HEK293 (cell line): ENCODE measurements at regions not wholly inside any gene's neighbourhood (a gene's known extent, or its start where the extent isn't known, plus 50 kb on each side); places are given as distances from the start of the nearest gene placed in this dataset.

Experiments used
- CTCF ChIA-PET: fragments of 350-600 bp; formaldehyde crosslinking; extraction: SDS; loops from one replicate; lab custom pipeline; 2021; ENCODE audit warnings: antibody characterized with exemption; lab: Yijun Ruan, JAX
- POLR2A ChIA-PET: fragments of 300-600 bp; formaldehyde crosslinking; extraction: SDS; loops from one replicate; lab custom pipeline; 2020; ENCODE audit warnings: antibody characterized with exemption, inconsistent platforms; lab: Yijun Ruan, JAX
- H3K27ac ChIP-seq: fragments of 200-500 bp; sonication (Bioruptor generic); 2 replicates; pipeline ENCODE4 v1.5.1; 2014; ENCODE audit warnings: low read depth, low read length, control low read depth, inconsistent platforms; ENCODE audit errors: extremely low read depth
- H3K36me3 ChIP-seq, 2 experiments: fragments of 200-500 bp in 1 of 2; sonication (Bioruptor generic) in 1 of 2; 1 replicate in 1 of 2; 2 replicates in 1 of 2; pipeline ENCODE4 v1.5.1; 2014 to 2017; ENCODE audit warnings: inconsistent platforms in 2 of 2, low read length in 2 of 2; ENCODE audit not compliant: control insufficient read depth in 2 of 2, insufficient read depth in 1 of 2
- H3K4me1 ChIP-seq: fragments of 200-500 bp; sonication (Bioruptor generic); 2 replicates; pipeline ENCODE4 v1.5.1; 2014; ENCODE audit warnings: mild to moderate bottlenecking, low read length, inconsistent platforms; ENCODE audit not compliant: control insufficient read depth, insufficient read depth
- H3K4me3 ChIP-seq: 2 replicates; pipeline ENCODE4 v1.5.1; 2011; ENCODE audit warnings: low read depth, mild to moderate bottlenecking, control low read depth, low read length, moderate library complexity
- H3K9me3 ChIP-seq: fragments of 200-500 bp; sonication (Bioruptor generic); 2 replicates; pipeline ENCODE4 v1.5.1; 2014; ENCODE audit warnings: low read depth, low read length, inconsistent platforms; ENCODE audit not compliant: control insufficient read depth, insufficient read depth
- ELK4 ChIP-seq: IDR thresholded peaks from 2 replicates; pipeline ENCODE4 v1.6.1; 2011; ENCODE audit warnings: mild to moderate bottlenecking, low read depth, low read length, borderline replicate concordance
- GLI4 ChIP-seq: fragments of 450-650 bp; formaldehyde crosslinking; IDR thresholded peaks from 2 replicates; pipeline ENCODE4 v1.5.1; 2016; ENCODE audit warnings: missing biosample characterization, missing genetic modification characterization
- HOXA7 ChIP-seq: sonication (generic); formaldehyde crosslinking; IDR thresholded peaks from 2 replicates; pipeline ENCODE4 v1.8.1; 2022; ENCODE audit warnings: missing genetic modification reagents, borderline replicate concordance
- HOXC10 ChIP-seq: sonication (generic); formaldehyde crosslinking; IDR thresholded peaks from 2 replicates; pipeline ENCODE4 v1.8.1; 2023; ENCODE audit warnings: mild to moderate bottlenecking, missing genetic modification reagents
- INSM2 ChIP-seq: fragments of 450-650 bp; formaldehyde crosslinking; IDR thresholded peaks from 2 replicates; pipeline ENCODE4 v1.5.1; 2016; ENCODE audit warnings: missing biosample characterization, missing genetic modification characterization
- KLF1 ChIP-seq: fragments of 450-650 bp; formaldehyde crosslinking; IDR thresholded peaks from 2 replicates; pipeline ENCODE4 v1.5.1; 2016; ENCODE audit warnings: missing biosample characterization, missing genetic modification characterization
- PATZ1 ChIP-seq: fragments of 450-650 bp; formaldehyde crosslinking; IDR thresholded peaks from 2 replicates; pipeline ENCODE4 v1.5.1; 2016; ENCODE audit warnings: missing biosample characterization, missing genetic modification characterization
- RBAK ChIP-seq: fragments of 450-650 bp; formaldehyde crosslinking; IDR thresholded peaks from 2 replicates; pipeline ENCODE4 v1.5.1; 2016; ENCODE audit warnings: missing biosample characterization, missing genetic modification characterization
- SP3 ChIP-seq: fragments of 450-650 bp; formaldehyde crosslinking; IDR thresholded peaks from 2 replicates; pipeline ENCODE4 v1.5.1; 2016; ENCODE audit warnings: missing biosample characterization, missing genetic modification characterization
- ZBTB7A ChIP-seq: fragments of 450-650 bp; formaldehyde crosslinking; IDR thresholded peaks from 2 replicates; pipeline ENCODE4 v1.5.1; 2016; ENCODE audit warnings: low read depth, missing biosample characterization, missing genetic modification characterization
- ZNF169 ChIP-seq: fragments of 450-650 bp; formaldehyde crosslinking; IDR thresholded peaks from 2 replicates; pipeline ENCODE4 v1.5.1; 2016; ENCODE audit warnings: missing biosample characterization, missing genetic modification characterization
- ZNF23 ChIP-seq: fragments of 450-650 bp; formaldehyde crosslinking; IDR thresholded peaks from 2 replicates; pipeline ENCODE4 v1.5.1; 2016; ENCODE audit warnings: missing biosample characterization, missing genetic modification characterization, borderline replicate concordance
- ZNF335 ChIP-seq: fragments of 450-650 bp; formaldehyde crosslinking; conservative IDR thresholded peaks from 2 replicates; pipeline ENCODE4 v1.5.1; 2016; ENCODE audit warnings: missing biosample characterization, missing genetic modification characterization
- ZNF362 ChIP-seq: fragments of 450-650 bp; formaldehyde crosslinking; IDR thresholded peaks from 2 replicates; pipeline ENCODE4 v1.5.1; 2016; ENCODE audit warnings: missing biosample characterization, missing genetic modification characterization
- ZNF416 ChIP-seq: fragments of 450-650 bp; formaldehyde crosslinking; IDR thresholded peaks from 2 replicates; pipeline ENCODE4 v1.5.1; 2016; ENCODE audit warnings: missing biosample characterization, missing genetic modification characterization
- ZNF529 ChIP-seq: fragments of 450-650 bp; formaldehyde crosslinking; IDR thresholded peaks from 2 replicates; pipeline ENCODE4 v1.5.1; 2017; ENCODE audit warnings: missing genetic modification characterization, missing biosample characterization; ENCODE audit not compliant: insufficient replicate concordance
- ZNF544 ChIP-seq: fragments of 450-650 bp; formaldehyde crosslinking; IDR thresholded peaks from 2 replicates; pipeline ENCODE4 v1.5.0; 2017; ENCODE audit warnings: missing biosample characterization, missing genetic modification characterization
- ZNF560 ChIP-seq: fragments of 450-650 bp; formaldehyde crosslinking; IDR thresholded peaks from 2 replicates; pipeline ENCODE4 v1.5.1; 2017; ENCODE audit warnings: missing biosample characterization, missing genetic modification characterization, borderline replicate concordance
- ZNF600 ChIP-seq: fragments of 450-650 bp; formaldehyde crosslinking; IDR thresholded peaks from 2 replicates; pipeline ENCODE4 v1.5.1; 2016; ENCODE audit warnings: missing biosample characterization, missing genetic modification characterization
- ZNF701 ChIP-seq: fragments of 450-650 bp; formaldehyde crosslinking; IDR thresholded peaks from 2 replicates; pipeline ENCODE4 v1.5.1; 2016; ENCODE audit warnings: missing biosample characterization, missing genetic modification characterization
- ZNF837 ChIP-seq: fragments of 450-650 bp; formaldehyde crosslinking; IDR thresholded peaks from 2 replicates; pipeline ENCODE4 v1.5.1; 2016; ENCODE audit warnings: missing biosample characterization, missing genetic modification characterization
- ZSCAN18 ChIP-seq: fragments of 450-650 bp; formaldehyde crosslinking; IDR thresholded peaks from 2 replicates; pipeline ENCODE4 v1.5.1; 2016; ENCODE audit warnings: missing biosample characterization, missing genetic modification characterization

- H3K36me3 ChIP-seq, result no peaks in the 10 kb centered on the region
These were observed 106.5 kb upstream of the PROK2 start for GRCh38 chr3:71891483-71891882.

GRCh38 chr3:71890356-71890931 lies 105.5 kb upstream of the PROK2 start:
- ChIA-PET CTCF (no interaction called here), POLR2A (no interaction called here)
- Histone ChIP-seq H3K4me3 (no peak overlapping the region), H3K36me3 (no peaks in the 10 kb centered on the region), H3K4me1 (no peaks in the 10 kb centered on the region), H3K9me3 (no peaks in the 10 kb centered on the region), H3K27ac (no peak overlapping the region)
- TF ChIP-seq ZNF416 (tag by site-specific recombination) (no peak), INSM2 (tag by site-specific recombination) (no peak), ZBTB7A (tag by site-specific recombination) (no peak), KLF1 (tag by site-specific recombination) (no peak), ZNF560 (tag by site-specific recombination) (no peak), ZNF701 (tag by site-specific recombination) (no peak), ZNF529 (tag by site-specific recombination) (no peak), ZNF362 (tag by site-specific recombination) (no peak), RBAK (no peak), ZNF23 (tag by site-specific recombination) (no peak)

More at GRCh38 chr3:71891483-71891882, 106.5 kb upstream of the PROK2 start:
- CTCF ChIA-PET, result interaction anchor here (1.2 kb wide), 1 partner anchor 16 kb away, joined by 5 read pairs; no protein-coding TSS in a partner anchor
- Histone ChIP-seq H3K27ac (no peak overlapping the region), H3K9me3 (no peaks in the 10 kb centered on the region), H3K4me3 (no peak overlapping the region), H3K4me1 (no peaks in the 10 kb centered on the region)
- POLR2A ChIA-PET, result no interaction called here
- TF ChIP-seq ZNF837 (tag by site-specific recombination) (no peak), PATZ1 (tag by site-specific recombination) (no peak), ZNF600 (tag by site-specific recombination) (no peak), SP3 (tag by site-specific recombination) (no peak), ZNF335 (no peak), ELK4 (no peak), ZNF544 (no peak), HOXA7 (CRISPR knock-in tag) (no peak), GLI4 (no peak), HOXC10 (CRISPR knock-in tag) (no peak), ZNF169 (tag by site-specific recombination) (no peak), ZBTB7A (tag by site-specific recombination) (no peak), ZSCAN18 (tag by site-specific recombination) (no peak)
